ENCODE measurements at regions not wholly inside any gene's neighbourhood (a gene's known extent, or its start where the extent isn't known, plus 50 kb on each side); places are given as distances from the start of the nearest gene placed in this dataset.
"Not testable (repeated sequence)": the region's sequence is repeated elsewhere in the genome, so short reads cannot be mapped to it uniquely, and the experiment has no call there.

DNA sequence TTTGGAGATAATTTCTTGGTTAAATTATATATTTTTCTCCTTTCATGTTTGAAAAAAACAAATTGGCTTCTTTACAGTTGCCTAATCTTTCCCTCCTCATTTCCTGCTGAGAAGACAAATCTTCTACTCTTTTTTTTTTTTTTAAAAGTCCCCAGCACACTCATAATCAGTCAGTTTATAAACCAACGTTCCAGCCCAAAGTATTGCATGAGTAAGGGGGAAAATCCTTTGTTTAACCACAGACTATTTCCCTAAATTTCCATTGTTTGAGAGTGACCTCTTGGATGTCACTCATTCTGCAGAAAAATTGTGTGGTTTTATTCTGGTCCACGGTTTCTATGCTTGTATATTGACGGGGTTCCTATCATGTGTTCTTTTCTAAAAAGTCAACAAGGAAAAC lies 55.1 kb upstream of the TLR4 start:
- peaks cover 4% of the 10 kb centered on the region for H3K4me1 ChIP-seq (ENCODE audit: control insufficient read depth, low read depth, low read length)
- H3K27me3 ChIP-seq (ENCODE audit: control insufficient read depth, insufficient read depth, low read length) = no peaks in the 10 kb centered on the region
- H3K9ac ChIP-seq (ENCODE audit: low read length) = no peak overlapping the region
- H3K9me3 ChIP-seq (ENCODE audit: control insufficient read depth, low read depth, low read length) = no peaks in the 10 kb centered on the region
- H3K4me3 ChIP-seq (ENCODE audit: low read length) = no peak overlapping the region
- no peak overlapping the region for H3K27ac ChIP-seq (ENCODE audit: low read length)
- no peaks in the 10 kb centered on the region for H3K36me3 ChIP-seq (ENCODE audit: control insufficient read depth, low read depth, low read length)

DNA sequence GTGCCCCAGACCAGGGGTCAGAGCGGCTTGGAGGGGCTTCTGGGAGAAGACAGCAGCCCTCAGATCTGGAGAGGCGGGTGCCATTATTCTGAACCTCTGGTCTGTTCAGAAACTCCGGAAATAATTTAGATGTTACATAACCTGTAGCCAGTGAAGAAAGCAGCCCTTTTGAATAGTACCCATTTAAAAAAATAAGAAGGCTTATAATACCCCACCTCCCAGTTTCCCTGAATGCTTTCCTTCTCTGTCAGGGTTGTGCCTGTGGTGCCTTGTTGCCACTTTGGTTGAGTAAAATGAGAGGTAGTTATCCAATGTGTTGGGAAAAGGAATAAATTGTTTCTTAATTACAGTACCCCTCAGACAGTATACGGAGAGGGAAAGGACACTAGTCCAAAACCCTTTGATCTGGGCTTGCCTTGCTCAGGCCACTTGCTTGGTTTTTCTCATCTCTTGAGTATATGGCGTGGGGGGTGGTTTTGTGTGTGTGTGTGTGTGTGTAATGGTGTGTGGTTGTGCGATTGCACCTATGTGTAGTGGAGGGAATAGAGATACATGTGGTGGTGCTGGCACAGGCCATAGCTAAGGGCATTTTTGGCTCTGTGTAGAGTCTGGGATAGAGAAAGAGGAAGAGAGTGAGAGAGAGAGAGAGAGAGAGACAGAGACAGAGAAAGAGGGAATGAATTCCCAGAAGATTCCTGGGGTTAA lies 59.1 kb upstream of the TLR4 start:
- no peaks in the 10 kb centered on the region for H3K27me3 ChIP-seq (ENCODE audit: control insufficient read depth, insufficient read depth, low read length)
- no peaks in the 10 kb centered on the region for H3K36me3 ChIP-seq (ENCODE audit: control insufficient read depth, low read depth, low read length)
- peaks cover 4% of the 10 kb centered on the region for H3K4me1 ChIP-seq (ENCODE audit: control insufficient read depth, low read depth, low read length)
- no peak overlapping the region for H3K4me3 ChIP-seq (ENCODE audit: low read length)
- no peak overlapping the region for H3K27ac ChIP-seq (ENCODE audit: low read length)
- H3K9me3 ChIP-seq (ENCODE audit: control insufficient read depth, low read depth, low read length) = no peaks in the 10 kb centered on the region
- H3K9ac ChIP-seq (ENCODE audit: low read length) = no peak overlapping the region

GRCh38 chr9:117644133-117644931 lies 59.9 kb upstream of the TLR4 start:
- H3K9ac ChIP-seq (ENCODE audit: low read length) = no peak overlapping the region
- peaks cover 4% of the 10 kb centered on the region for H3K4me1 ChIP-seq (ENCODE audit: control insufficient read depth, low read depth, low read length)
- no peak overlapping the region for H3K27ac ChIP-seq (ENCODE audit: low read length)
- H3K4me3 ChIP-seq (ENCODE audit: low read length) = no peak overlapping the region
- H3K27me3 ChIP-seq (ENCODE audit: control insufficient read depth, insufficient read depth, low read length) = no peaks in the 10 kb centered on the region
- no peaks in the 10 kb centered on the region for H3K36me3 ChIP-seq (ENCODE audit: control insufficient read depth, low read depth, low read length)
- H3K9me3 ChIP-seq (ENCODE audit: control insufficient read depth, low read depth, low read length) = no peaks in the 10 kb centered on the region

DNA sequence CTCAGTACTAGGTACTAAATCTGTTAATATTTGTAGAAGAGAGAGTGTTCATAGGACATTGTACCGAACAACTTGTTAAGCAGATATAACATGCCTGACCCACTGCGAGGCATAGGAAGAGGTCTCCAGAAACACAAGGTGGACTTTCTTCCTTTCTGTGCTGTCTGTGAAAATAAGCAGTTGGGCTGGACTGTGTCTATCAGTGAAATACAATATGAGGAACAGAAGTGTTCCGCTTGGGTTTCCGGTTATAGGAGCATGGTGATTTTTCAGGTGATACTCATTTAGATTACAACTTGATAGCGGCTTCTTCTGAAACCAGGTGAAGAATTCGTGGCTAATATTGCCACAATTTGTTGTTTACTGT lies 60.9 kb upstream of the TLR4 start:
- Histone ChIP-seq H3K9me3 (ENCODE audit: control insufficient read depth, low read depth, low read length) (no peaks in the 10 kb centered on the region), H3K4me3 (ENCODE audit: low read length) (no peak overlapping the region), H3K27ac (ENCODE audit: low read length) (no peak overlapping the region), H3K4me1 (ENCODE audit: control insufficient read depth, low read depth, low read length) (peaks cover 4% of the 10 kb centered on the region), H3K27me3 (ENCODE audit: control insufficient read depth, insufficient read depth, low read length) (no peaks in the 10 kb centered on the region), H3K9ac (ENCODE audit: low read length) (no peak overlapping the region), H3K36me3 (ENCODE audit: control insufficient read depth, low read depth, low read length) (no peaks in the 10 kb centered on the region)

- not testable (repeated sequence) for H3K4me3 ChIP-seq (ENCODE audit: low read length); H3K4me1 ChIP-seq (ENCODE audit: control insufficient read depth, low read depth, low read length); H3K9ac ChIP-seq (ENCODE audit: low read length)
Measured at GRCh38 chr9:117642571-117643287, 61.5 kb upstream of the TLR4 start.

GRCh38 chr9:117636681-117637080 lies 67.5 kb upstream of the TLR4 start:
- H3K36me3 ChIP-seq (ENCODE audit: control insufficient read depth, low read depth, low read length) = no peaks in the 10 kb centered on the region

More at GRCh38 chr9:117642571-117643287, 61.5 kb upstream of the TLR4 start:
- H3K36me3 ChIP-seq (ENCODE audit: control insufficient read depth, low read depth, low read length); H3K9me3 ChIP-seq (ENCODE audit: control insufficient read depth, low read depth, low read length); H3K27ac ChIP-seq (ENCODE audit: low read length); H3K27me3 ChIP-seq (ENCODE audit: control insufficient read depth, insufficient read depth, low read length): not testable (repeated sequence)

GRCh38 chr9:117625154-117625553 lies 79.0 kb upstream of the TLR4 start:
- H3K9ac ChIP-seq (ENCODE audit: low read length) = no peak overlapping the region
- no peaks in the 10 kb centered on the region for H3K36me3 ChIP-seq (ENCODE audit: control insufficient read depth, low read depth, low read length)
- no peaks in the 10 kb centered on the region for H3K27me3 ChIP-seq (ENCODE audit: control insufficient read depth, insufficient read depth, low read length)
- no peaks in the 10 kb centered on the region for H3K4me1 ChIP-seq (ENCODE audit: control insufficient read depth, low read depth, low read length)
- no peak overlapping the region for H3K4me3 ChIP-seq (ENCODE audit: low read length)
- peaks cover 3% of the 10 kb centered on the region for H3K9me3 ChIP-seq (ENCODE audit: control insufficient read depth, low read depth, low read length)
- H3K27ac ChIP-seq (ENCODE audit: low read length) = no peak overlapping the region

More at GRCh38 chr9:117636681-117637080, 67.5 kb upstream of the TLR4 start:
- Histone ChIP-seq H3K9me3 (ENCODE audit: control insufficient read depth, low read depth, low read length) (no peaks in the 10 kb centered on the region), H3K9ac (ENCODE audit: low read length) (no peak overlapping the region), H3K4me1 (ENCODE audit: control insufficient read depth, low read depth, low read length) (no peaks in the 10 kb centered on the region), H3K27me3 (ENCODE audit: control insufficient read depth, insufficient read depth, low read length) (no peaks in the 10 kb centered on the region), H3K4me3 (ENCODE audit: low read length) (no peak overlapping the region), H3K27ac (ENCODE audit: low read length) (no peak overlapping the region)

DNA sequence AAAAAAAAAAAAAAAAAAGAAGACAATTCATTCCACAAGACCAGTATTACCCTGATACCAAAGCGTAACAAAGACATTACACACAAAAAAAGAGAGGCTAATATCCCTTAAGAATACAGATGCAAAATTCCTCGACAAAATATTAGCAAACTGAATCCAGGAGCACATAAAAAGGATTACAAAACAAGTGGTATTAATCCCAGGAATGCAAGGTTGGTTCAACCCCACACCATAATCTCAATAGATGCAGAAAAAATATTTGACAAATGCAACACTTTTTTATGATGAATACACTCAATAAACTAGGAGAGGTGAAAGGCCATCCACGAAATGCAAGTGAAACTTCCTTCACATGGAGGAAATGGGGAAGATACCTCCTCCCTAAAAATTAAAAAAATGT lies 80.1 kb upstream of the TLR4 start:
- no peak overlapping the region for H3K9ac ChIP-seq (ENCODE audit: low read length)
- peaks cover 3% of the 10 kb centered on the region for H3K9me3 ChIP-seq (ENCODE audit: control insufficient read depth, low read depth, low read length)
- no peak overlapping the region for H3K4me3 ChIP-seq (ENCODE audit: low read length)
- no peaks in the 10 kb centered on the region for H3K27me3 ChIP-seq (ENCODE audit: control insufficient read depth, insufficient read depth, low read length)
- no peak overlapping the region for H3K27ac ChIP-seq (ENCODE audit: low read length)
- no peaks in the 10 kb centered on the region for H3K4me1 ChIP-seq (ENCODE audit: control insufficient read depth, low read depth, low read length)
- no peaks in the 10 kb centered on the region for H3K36me3 ChIP-seq (ENCODE audit: control insufficient read depth, low read depth, low read length)

GRCh38 chr9:117622347-117622746 lies 81.9 kb upstream of the TLR4 start:
- H3K4me1 ChIP-seq (ENCODE audit: control insufficient read depth, low read depth, low read length) = no peaks in the 10 kb centered on the region
- no peak overlapping the region for H3K9ac ChIP-seq (ENCODE audit: low read length)
- peaks cover 3% of the 10 kb centered on the region for H3K9me3 ChIP-seq (ENCODE audit: control insufficient read depth, low read depth, low read length)
- H3K27me3 ChIP-seq (ENCODE audit: control insufficient read depth, insufficient read depth, low read length) = no peaks in the 10 kb centered on the region
- no peak overlapping the region for H3K27ac ChIP-seq (ENCODE audit: low read length)
- no peaks in the 10 kb centered on the region for H3K36me3 ChIP-seq (ENCODE audit: control insufficient read depth, low read depth, low read length)
- H3K4me3 ChIP-seq (ENCODE audit: low read length) = no peak overlapping the region

DNA sequence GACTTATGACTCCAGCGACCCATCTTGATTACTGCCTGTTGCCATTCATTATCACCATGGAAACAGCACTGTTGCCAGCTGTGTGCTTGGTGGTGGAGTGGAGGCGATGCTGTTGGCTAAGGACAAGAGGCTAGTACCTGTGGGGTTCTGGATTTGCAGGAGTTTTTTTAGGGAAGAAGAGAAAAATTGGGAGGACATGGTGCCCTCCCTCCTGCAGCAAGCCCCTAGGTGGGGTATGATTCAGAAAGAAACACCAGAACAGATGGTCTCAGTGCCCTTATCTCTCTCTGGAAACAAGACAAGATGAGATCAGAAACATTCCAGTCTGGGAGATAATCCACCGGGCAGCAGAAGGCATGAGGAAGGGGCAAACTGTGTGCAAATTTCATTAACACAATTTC lies 87.8 kb upstream of the TLR4 start:
- H3K27ac ChIP-seq (ENCODE audit: low read length) = no peak overlapping the region
- H3K27me3 ChIP-seq (ENCODE audit: control insufficient read depth, insufficient read depth, low read length) = no peaks in the 10 kb centered on the region
- H3K9me3 ChIP-seq (ENCODE audit: control insufficient read depth, low read depth, low read length) = no peaks in the 10 kb centered on the region
- no peaks in the 10 kb centered on the region for H3K4me1 ChIP-seq (ENCODE audit: control insufficient read depth, low read depth, low read length)
- no peak overlapping the region for H3K9ac ChIP-seq (ENCODE audit: low read length)
- H3K4me3 ChIP-seq (ENCODE audit: low read length) = no peak overlapping the region
- no peaks in the 10 kb centered on the region for H3K36me3 ChIP-seq (ENCODE audit: control insufficient read depth, low read depth, low read length)

GRCh38 chr9:117612317-117612716 lies 91.9 kb upstream of the TLR4 start:
- H3K9me3 ChIP-seq (ENCODE audit: control insufficient read depth, low read depth, low read length) = no peaks in the 10 kb centered on the region
- no peaks in the 10 kb centered on the region for H3K36me3 ChIP-seq (ENCODE audit: control insufficient read depth, low read depth, low read length)
- no peak overlapping the region for H3K4me3 ChIP-seq (ENCODE audit: low read length)

More at GRCh38 chr9:117612317-117612716, 91.9 kb upstream of the TLR4 start:
- Histone ChIP-seq H3K9ac (ENCODE audit: low read length) (no peak overlapping the region), H3K27me3 (ENCODE audit: control insufficient read depth, insufficient read depth, low read length) (no peaks in the 10 kb centered on the region), H3K27ac (ENCODE audit: low read length) (no peak overlapping the region), H3K4me1 (ENCODE audit: control insufficient read depth, low read depth, low read length) (no peaks in the 10 kb centered on the region)
